ENCODE measurements at regions not wholly inside any gene's neighbourhood (a gene's known extent, or its start where the extent isn't known, plus 50 kb on each side); places are given as distances from the start of the nearest gene placed in this dataset.
"Not testable (repeated sequence)": the region's sequence is repeated elsewhere in the genome, so short reads cannot be mapped to it uniquely, and the experiment has no call there.

DNA sequence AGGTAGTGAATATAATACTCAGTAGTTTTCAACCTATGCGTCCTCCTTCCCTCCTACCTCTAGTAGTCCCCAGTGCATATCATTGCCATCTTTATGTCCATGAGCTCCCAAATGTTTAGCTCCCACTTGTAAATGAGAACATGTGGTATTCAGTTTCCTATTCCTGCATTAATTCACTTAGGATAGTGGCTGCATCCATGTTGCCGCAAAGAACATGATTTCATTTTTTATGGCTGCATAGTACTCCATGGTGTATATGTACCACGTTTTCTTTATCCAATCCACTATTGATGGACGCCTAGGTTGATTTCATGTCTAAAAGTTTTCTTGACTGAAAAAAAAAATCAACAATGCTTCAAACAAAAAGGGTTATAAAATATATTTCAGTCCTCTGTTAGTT is 303.4 kb upstream of the SGCG start:
- DNase-seq = no peak

GRCh38 chr13:22880741-22881720 is 299.7 kb upstream of the SGCG start:
- DNase-seq = no peak

GRCh38 chr13:22881721-22882608 is 298.8 kb upstream of the SGCG start:
- not testable (repeated sequence) for DNase-seq

DNA sequence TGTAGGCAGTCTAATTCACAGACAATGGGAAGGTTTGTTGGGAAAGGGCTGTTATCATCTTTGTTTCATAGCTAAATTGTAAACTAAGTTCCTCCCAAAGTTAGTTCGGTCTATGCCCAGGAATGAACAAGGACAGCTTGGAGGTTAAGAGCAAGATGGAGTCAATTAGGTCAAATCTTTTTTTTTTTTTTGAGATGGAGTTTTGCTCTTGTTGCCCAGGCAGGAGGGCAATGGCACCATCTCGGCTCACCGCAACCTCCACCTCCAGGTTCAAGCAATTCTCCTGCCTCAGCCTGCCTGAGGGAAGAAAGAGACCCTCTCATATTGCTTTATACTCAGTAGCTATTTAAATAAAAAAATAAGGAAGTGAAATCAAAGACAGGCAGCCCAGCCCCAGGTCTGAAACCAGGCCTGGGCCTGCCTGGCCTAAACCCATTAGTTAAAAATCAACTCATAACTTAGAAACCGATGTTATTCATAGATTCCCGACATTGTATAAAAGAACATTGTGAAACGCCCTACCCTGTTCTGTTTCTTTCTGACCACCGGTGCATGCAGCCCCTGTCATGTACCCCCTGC is 297.4 kb upstream of the SGCG start:
- no peak for DNase-seq

GRCh38 chr13:22883956-22884355 is 296.8 kb upstream of the SGCG start:
- peak; percentile 18 for DNase-seq

- DNase-seq = not testable (repeated sequence)
Measured at GRCh38 chr13:22886061-22886460, 294.7 kb upstream of the SGCG start.

DNA sequence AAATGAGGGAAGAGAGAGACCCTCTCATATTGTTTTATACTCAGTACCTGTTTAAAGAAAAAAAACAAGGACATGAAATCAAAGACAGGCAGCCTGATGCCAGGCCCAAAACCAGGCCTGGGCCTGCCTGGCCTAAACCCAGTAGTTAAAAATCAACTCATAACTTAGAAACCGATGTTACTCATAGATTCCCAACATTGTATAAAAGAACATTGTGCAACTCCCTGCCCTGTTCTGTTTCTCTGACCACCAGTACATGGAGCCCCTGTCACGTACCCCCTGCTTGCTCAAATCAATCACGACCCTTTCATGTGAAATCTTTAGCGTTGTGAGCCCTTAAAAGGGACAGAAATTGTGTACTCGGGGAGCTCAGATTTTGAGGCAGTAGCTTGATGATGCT is 291.4 kb upstream of the SGCG start:
- not testable (repeated sequence) for DNase-seq

DNA sequence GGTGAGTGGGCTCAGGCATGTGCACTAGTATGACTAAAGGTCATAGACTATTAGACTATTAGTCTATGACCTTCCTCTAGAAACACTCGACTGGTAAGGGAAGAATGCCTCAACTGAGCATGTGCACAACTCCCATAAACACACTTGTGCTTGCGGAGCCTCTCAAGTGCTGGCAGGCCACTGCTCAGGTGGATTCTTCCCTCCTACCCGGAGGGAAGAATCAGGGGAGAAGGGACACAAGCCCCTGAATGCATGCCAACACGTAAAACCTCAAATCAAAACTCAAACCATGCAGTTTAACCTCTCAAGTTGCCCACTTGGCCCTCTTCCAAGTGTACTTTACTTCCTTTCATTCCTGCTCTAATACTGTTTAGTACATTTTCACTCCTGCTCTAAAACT is 287.6 kb upstream of the SGCG start:
- no peak for DNase-seq

GRCh38 chr13:22893777-22894176 is 287.0 kb upstream of the SGCG start:
- DNase-seq = no peak

DNA sequence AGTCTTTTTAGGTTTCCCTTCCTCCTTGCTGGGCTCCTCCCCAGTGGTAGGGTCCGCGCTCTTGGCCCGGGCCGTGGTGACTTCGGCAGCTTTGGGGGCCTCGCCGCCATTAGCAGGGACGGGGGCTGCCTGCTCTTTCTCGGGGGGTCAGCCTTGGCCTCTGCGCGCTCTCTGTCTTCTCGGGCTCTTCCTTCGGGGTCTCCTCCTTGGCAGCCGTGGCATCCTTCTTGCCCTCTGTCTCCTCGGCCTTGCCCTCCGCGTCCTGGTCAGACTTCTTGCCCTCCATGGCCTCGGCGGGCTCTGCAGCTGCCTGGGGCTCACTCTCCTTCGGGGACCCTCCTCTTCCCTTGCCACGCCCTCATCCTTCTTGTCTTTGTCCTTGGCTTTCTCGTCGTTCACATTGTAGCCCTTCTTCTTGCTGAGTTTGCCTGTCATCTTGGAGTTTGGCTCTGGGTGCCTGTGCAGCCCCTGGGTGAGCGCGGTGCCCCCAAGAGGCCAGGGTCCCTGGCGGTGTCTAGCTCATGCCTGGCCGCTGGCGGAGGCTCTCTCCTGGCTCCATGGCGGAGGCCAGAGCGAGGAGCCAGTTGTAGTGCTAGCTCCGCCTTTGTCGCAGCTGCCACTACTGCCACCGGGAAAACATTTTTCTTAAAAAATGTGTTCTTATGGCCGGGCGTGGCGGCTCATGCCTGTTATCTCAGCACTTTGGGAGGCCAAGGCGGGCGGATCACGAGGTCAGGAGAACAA is 283.0 kb upstream of the SGCG start:
- DNase-seq = no peak

DNA sequence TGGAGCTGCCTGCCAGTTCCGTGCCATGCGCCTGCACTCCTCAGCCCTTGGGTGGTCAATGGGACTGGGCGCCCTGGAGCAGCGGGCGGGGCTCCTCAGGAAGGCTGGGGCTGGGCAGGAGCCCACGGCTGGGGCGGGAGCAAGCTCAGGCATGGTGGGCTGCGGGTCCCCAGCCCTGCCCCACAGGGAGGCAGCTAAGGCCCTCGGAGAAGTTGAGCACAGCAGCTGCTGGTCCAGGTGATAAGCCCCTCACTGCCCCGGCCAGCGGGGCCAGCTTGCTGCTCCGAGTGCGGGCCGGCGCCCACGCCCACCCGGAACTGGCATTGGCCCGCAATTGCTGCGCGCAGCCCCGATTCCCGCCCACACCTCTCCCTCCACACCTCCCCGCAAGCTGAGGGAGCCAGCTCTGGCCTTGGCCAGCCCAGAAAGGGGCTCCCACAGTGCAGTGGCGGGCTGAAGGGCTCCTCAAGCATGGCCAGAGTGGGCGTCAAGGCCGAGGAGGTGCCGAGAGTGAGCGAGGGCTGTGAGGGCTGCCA is 280.3 kb upstream of the SGCG start:
- not testable (repeated sequence) for DNase-seq

- DNase-seq = no peak
Measured at GRCh38 chr13:22903301-22903700, 277.5 kb upstream of the SGCG start.

- DNase-seq = no peak
Measured at GRCh38 chr13:22903925-22904324, 276.9 kb upstream of the SGCG start.

GRCh38 chr13:22915442-22916082 is 265.2 kb upstream of the SGCG start:
- peak; percentile 92 for DNase-seq

- DNase-seq = peak; percentile 48
Measured at GRCh38 chr13:22916276-22916675, 264.5 kb upstream of the SGCG start.

GRCh38 chr13:22925881-22926747 is 254.7 kb upstream of the SGCG start:
- peak; percentile 86 for DNase-seq

- no peak for DNase-seq
Measured at GRCh38 chr13:22926748-22927400, 253.9 kb upstream of the SGCG start.

- DNase-seq = not testable (repeated sequence)
Measured at GRCh38 chr13:22927845-22928244, 252.9 kb upstream of the SGCG start.

- no peak for DNase-seq
Measured at GRCh38 chr13:22929381-22930126, 251.2 kb upstream of the SGCG start.

Measured in eye (tissue), 1 donor.